CD4-positive, alpha-beta T cell treated with Interleukin-15 for 4 hours (primary cell): ENCODE measurements at regions not wholly inside any gene's neighbourhood (a gene's known extent, or its start where the extent isn't known, plus 50 kb on each side); places are given as distances from the start of the nearest gene placed in this dataset.

Experiments
- DNase-seq: peaks from one replicate; pipeline ENCODE4 v3.0.0-alpha.2; 2020; ENCODE audit warnings: low spot score

DNA sequence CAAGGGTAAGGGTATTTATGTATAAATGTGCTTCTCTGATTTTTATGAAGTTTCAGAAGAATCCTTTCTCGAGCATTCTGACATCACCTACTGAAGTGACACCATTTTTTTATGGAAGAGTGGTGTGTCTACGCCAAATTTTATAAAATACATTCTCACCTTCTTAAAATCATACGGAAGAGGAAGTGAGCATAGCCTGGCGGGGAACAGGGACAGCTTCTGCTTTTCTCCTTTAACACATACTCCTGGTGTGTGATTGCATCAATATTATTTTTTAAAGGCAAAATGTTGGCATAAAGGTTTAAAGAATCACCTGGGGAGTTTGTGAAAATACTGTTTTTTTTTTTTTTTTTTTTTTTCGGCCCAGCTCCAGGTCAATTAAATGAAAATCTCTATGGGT is 733.6 kb upstream of the MAN1A1 start:
- DNase-seq = no peak

DNA sequence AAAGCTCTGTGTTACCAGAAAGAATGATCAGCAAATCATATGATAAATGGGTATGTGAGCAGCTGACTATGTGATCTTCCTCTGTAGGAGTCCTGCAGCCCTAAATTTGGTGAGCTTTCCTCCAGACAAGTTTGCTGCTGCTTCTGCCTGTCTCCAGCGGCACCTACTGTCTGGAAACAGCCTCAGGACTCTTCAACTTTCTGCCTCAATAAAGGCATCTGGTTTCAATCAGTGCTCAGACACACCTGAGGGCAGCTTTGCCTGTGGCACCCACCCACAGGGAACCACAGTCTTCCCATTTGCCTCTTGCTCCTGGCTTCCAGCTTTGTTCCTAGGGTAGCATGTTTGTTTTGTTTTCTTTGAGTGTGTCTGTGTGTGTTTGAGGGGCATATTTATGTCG is 727.9 kb upstream of the MAN1A1 start:
- DNase-seq = no peak

DNA sequence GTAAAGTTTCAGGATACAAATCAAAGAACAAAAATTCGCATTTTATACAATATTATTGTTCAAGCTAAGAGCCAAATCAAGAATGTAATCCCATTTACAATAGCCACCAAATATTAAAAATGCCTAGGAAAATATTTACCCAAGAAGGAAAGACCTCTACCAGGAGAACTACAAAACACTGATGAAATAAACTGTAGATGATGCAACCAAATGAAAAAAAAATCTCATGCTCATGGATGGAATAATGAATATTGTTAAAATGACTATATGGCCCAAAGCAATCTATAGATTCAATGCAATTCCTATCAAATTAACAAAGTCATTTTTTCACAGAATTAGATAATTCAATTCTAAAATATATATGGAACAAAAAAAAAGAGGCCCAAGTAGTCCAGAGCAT is 708.8 kb upstream of the MAN1A1 start:
- DNase-seq = no peak

DNA sequence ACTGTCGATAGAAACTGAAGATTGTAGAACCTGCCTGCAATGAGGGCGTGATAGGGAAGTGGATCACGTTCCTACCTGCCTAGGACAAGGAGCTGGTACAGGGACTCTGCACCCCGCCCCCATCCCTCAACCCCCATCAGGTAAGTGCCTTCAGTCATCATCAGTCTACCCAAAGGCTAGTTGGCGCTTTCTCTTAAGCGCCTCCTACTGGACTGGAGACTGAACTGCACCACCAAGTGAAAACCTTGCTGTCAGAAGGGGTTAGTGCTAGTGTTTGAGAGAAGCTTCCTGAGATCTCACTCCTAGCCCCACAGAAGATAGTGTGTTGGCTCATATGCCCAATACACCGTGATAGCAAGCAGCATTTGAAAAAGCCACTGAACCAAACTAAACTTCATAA is 706.5 kb upstream of the MAN1A1 start:
- peak; percentile 1 for DNase-seq

GRCh38 chr6:120055071-120055470 is 705.5 kb upstream of the MAN1A1 start:
- DNase-seq = no peak

DNA sequence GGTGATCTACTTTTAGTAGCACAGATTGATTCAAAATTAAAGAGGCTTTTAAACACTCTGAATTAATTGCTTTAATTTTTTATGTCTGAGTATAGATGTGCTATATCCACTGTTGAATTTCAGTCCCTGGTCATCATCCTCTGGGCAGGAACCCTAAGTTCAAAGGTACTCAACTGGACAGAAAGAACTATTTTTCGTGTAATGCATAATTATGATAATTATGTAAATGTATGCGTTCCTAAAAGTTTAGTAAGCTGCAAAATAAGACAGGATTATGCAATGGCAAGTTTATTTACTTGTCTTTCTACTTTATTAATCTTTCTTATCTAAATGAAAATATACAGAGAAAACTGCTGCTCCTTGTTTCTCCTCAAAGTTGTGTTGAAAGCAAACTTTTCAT is 690.1 kb upstream of the MAN1A1 start:
- DNase-seq = no peak

DNA sequence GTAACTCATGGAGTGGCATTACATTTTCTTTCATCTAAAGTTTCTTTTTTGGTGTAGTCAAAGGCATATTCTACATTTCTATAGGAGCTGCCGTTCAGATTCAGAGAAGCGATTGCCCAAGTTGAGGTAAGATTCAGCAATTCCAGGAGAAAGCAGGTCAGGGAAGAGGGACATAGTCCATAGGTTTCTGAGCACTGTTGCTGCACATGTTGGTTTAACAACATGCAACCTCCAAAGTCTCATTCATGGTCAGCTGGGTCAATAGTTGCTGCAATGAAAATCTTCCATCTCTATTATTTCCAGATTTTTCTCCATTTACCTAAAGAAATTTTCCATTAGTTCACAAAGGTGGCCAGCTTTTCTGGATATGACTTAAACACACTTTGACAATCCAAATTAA is 682.3 kb upstream of the MAN1A1 start:
- no peak for DNase-seq

- no peak for DNase-seq
These were observed 677.2 kb upstream of the MAN1A1 start for GRCh38 chr6:120026791-120027190.

GRCh38 chr6:120010075-120010474 is 660.5 kb upstream of the MAN1A1 start:
- DNase-seq = no peak

GRCh38 chr6:120005292-120005976 is 655.9 kb upstream of the MAN1A1 start:
- DNase-seq = no peak

DNA sequence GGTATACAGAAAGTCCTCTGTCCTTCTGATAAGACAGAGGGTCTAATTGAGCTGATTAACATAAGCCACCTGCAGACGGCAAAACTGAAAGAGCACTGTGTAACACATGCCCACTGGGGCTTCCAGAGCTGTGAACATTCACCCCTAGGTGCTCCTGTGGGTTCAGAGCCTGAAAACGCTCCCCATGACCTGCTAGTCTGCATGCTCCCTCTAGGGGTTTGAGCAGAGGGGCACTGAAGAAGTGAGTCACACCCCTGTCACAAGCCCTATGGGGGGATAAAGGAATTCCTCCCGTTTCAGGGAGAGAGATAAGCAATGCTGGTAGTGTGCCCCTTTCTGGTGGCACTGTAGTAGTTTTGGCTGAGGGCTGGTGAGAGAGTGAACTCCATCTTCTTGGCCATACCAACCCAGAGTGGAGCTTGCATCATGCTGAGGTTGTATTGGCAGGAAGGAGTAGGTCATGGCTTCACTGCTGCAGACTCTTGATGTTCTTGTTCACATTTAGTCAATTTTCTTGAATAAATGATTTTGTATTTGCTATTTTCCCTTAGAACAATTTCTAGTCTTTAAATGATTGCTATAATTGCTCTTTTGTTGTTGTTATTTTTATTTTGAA is 637.5 kb upstream of the MAN1A1 start:
- DNase-seq = no peak

DNA sequence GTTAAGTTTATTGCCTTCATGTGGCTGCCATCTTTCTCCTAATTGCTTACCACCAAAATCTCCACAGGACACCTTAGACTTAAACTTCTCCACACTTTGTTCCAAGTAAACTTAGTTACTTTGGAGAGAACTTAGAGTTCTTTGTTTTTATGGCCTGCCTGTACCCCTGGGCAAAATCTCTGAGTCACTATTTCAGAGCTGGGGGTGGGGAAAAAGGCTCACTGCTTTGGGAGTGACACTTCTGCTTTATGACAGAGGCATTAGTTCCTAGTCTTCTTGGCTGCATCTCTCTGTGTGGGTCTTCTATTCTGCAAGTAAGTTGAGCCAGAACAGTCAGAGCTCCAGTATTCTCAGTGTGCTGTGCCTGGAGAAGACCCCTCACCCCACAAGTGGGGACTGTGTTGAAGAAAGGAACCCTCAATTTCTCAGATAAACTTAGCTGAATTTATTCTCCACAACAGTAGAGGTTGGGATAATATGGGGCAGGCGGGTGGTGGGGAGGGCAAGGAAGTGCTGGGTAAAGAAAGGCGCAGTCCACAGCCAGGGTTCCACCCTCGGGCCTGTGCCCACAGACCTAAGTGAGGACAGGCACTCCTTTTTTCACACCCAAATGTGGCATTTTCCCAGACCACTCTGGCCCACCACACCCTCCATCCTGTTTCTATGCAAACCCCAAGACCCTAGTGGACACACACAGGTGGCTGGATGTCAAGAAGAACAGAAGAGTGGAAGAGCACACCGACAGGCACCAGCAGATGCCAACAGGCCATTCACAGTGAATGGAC is 636.6 kb upstream of the MAN1A1 start:
- DNase-seq = no peak

- no peak for DNase-seq
These were observed 631.2 kb upstream of the MAN1A1 start for GRCh38 chr6:119980802-119981201.

DNA sequence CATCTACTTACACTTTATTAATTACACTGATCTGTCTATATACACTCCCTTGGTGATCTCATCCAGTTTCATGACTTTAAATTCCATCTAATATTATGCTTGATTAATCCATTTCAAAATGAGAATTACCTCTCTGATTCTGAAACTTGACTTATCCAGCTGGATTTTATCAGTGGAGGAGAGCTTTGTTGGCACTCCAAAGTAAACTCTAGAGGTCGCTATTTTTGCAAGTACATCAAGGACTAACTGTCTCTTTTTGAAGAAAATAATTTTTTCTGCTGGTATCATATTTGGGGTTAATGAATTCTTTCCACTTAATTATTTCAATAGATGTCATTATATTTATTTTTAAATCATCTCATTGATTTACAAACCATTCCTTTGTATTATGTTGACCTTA is 630.3 kb upstream of the MAN1A1 start:
- DNase-seq = no peak

DNA sequence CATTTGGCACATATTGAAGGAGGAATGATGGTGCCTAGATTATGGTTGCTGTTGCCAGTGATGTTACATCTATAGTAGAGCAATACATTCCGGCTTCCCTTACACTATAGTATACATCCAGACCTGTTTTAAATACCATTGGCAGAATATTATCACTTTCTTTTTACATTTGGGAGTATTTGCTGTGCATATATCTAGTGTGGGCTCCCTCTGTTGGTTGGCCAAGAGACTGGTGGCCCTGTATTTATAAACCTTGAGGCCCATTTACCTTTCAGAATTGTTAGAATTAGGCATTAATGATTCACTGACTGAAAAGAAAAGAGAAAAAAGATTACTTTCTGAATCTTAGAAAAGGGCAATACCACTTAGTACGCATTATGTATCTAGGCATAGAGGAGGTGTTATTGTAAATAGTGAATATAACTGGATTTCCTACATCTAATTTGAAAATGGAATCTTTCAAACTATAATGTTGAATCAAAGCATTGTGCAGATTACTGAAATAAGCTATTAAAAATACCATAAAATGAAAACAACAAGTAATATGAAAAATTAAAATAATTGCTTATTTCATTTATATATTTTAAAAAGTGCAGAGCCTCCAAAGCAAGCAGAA is 628.8 kb upstream of the MAN1A1 start:
- DNase-seq = no peak

DNA sequence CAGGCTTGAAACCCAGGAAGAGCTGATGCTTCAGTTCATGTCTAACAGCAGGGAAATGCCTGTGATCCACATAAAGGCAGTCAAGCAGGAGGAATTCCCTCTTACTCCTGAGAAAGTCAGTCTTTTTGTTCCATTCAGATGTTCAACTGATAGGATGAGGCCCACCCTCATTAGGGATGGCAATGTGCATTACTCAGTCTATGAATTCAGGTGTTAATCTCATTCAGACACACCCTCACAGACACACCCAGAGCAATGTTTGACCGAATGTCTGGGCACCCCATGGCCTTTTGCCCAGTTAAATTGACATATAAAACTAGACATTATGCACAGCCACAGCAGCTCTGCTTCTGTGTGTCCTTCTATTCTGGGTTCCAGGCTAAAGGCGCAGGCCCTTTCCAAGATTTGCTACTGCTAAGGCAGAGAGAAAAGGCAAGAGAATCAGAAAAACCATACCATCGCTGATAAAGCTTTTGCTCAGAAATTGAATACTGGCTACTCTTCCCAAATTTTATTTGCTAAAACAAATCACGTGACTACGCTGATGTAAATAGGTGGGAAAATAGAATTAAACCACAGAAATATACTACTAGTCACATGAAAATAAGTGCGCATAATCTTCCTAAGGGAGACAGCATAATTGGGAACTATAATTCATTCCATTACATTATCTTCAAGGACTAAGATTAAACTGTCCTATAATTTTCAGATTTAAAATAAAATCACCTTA is 625.0 kb upstream of the MAN1A1 start:
- no peak for DNase-seq

DNA sequence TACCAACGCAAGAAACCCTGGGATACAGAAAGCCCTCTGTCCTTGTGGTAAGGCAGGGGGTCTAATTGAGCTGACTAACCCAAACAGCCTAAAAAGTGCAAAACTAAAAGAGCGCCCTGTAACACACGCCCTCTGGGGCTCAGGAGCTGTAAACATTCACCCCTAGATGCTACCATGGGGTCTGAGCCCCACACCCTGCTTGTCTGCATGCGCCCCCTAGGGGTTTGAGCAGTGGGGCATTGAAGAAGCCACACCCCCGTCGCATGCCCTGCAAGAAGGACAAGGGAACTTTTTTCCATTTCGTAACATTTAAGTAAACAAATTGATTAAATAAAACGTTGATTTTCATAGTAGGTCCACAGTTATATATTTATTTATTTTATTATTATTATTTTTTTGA is 616.9 kb upstream of the MAN1A1 start:
- no peak for DNase-seq

DNA sequence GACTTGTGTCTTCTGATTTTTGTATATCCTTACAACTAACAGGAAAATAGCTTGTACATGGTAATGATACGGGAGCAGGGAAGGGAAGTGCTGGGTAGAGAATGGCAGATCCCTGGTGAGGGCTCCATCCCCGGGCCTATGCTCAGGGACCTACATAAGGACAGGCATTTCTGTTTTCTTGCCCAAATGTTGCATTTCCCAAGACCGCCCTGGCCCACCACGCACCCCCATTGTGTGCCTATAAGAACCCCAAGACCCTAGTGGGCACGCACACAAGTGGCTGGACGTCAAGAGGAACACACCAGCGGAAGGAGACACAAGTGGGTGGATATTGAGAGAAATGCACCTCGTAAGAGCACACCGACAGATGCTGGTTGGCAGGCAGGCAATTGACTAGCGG is 616.3 kb upstream of the MAN1A1 start:
- DNase-seq = no peak

DNA sequence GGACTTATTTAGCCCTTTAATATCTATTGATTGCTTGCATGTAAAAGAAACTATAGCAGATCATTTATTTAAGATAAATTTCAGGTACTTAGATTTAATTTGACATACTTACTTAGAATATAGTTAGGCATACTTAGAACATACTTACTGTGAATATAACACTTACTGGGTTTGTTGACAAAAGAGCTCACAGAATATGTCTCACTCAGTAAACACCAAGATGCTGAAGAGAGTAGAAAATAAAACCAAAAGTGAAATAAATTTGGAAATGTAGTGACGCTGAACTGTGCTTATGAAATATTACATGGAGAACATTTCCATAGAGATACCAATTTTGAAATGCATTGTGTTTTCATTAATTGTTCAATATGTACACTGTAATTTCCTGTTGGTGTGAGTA is 615.4 kb upstream of the MAN1A1 start:
- no peak for DNase-seq

- no peak for DNase-seq
These were observed 612.9 kb upstream of the MAN1A1 start for GRCh38 chr6:119962505-119962904.

DNA sequence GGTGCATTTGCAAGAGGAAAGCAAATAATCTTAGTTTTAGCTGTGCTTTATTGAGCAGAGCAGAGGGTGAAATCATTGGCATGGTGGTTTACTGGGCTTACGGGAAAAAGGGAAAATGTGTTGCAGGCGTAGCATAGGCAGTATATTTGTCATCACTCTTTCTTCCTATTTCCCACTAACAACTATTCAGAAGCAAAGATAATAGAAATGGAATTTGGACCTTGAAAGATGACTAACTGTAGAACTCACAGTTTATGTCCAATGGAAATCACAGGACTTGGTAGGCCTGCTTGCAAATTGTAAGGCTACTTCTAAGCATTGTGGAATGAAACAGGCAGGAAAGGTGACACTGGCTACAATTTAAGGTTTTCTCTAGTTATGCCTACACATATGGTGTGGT is 611.9 kb upstream of the MAN1A1 start:
- DNase-seq = no peak

GRCh38 chr6:119960456-119960855 is 610.9 kb upstream of the MAN1A1 start:
- DNase-seq = no peak
